ENCODE measurements at regions not wholly inside any gene's neighbourhood (a gene's known extent, or its start where the extent isn't known, plus 50 kb on each side); places are given as distances from the start of the nearest gene placed in this dataset.
"Not testable (repeated sequence)": the region's sequence is repeated elsewhere in the genome, so short reads cannot be mapped to it uniquely, and the experiment has no call there.

DNA sequence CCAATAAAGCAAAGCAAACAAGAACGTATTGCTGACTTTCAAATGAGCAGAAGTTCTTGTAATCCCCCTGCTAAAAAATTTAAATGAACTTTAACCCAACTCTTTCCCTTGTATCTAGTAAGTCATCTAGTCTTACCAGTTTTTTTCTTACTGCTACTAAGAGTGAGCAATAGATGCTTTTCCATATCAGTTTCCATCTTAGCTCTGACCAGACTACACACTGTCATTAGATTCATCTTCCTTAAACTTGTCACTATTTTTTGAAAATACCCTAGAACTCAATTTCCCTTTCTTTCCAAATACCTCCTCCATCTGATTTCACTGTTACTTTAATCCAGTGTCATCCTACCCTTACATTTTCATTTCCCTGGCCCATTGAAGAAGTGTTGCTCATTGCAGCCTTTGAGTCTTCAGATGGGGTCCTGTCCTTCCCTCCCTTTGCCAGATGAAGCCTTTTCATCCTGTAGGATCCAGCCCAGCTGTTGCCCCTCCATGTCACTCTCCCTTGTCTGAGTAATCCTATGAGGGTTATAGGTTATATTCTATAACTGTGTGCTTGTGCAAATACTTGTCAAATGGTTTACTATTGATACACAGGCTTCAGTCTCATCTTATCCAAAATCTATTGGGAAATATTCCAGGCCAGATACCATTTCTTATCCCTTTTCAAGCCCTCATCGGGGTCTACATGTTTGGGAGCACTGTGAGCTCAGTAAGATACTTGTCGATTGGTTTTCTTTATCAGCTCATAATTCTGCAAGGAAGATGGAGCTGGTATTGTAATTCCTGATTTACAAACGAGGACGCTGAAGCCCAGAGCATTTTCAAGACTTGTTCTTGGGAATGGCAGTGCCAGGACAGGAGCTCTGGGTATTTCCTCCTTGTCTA, 51.5 kb upstream of the ITGB1 start:
- TF ChIP-seq, protein P1, sequence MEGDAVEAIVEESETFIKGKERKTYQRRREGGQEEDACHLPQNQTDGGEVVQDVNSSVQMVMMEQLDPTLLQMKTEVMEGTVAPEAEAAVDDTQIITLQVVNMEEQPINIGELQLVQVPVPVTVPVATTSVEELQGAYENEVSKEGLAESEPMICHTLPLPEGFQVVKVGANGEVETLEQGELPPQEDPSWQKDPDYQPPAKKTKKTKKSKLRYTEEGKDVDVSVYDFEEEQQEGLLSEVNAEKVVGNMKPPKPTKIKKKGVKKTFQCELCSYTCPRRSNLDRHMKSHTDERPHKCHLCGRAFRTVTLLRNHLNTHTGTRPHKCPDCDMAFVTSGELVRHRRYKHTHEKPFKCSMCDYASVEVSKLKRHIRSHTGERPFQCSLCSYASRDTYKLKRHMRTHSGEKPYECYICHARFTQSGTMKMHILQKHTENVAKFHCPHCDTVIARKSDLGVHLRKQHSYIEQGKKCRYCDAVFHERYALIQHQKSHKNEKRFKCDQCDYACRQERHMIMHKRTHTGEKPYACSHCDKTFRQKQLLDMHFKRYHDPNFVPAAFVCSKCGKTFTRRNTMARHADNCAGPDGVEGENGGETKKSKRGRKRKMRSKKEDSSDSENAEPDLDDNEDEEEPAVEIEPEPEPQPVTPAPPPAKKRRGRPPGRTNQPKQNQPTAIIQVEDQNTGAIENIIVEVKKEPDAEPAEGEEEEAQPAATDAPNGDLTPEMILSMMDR (conservative IDR thresholded peaks at IDR 0.05; ENCODE audit: low read depth, low read length) = no peak
- H3K4me3 ChIP-seq (ENCODE audit: low read length) = no peak overlapping the region
- no peak for DNase-seq (ENCODE audit: low read depth)

DNA sequence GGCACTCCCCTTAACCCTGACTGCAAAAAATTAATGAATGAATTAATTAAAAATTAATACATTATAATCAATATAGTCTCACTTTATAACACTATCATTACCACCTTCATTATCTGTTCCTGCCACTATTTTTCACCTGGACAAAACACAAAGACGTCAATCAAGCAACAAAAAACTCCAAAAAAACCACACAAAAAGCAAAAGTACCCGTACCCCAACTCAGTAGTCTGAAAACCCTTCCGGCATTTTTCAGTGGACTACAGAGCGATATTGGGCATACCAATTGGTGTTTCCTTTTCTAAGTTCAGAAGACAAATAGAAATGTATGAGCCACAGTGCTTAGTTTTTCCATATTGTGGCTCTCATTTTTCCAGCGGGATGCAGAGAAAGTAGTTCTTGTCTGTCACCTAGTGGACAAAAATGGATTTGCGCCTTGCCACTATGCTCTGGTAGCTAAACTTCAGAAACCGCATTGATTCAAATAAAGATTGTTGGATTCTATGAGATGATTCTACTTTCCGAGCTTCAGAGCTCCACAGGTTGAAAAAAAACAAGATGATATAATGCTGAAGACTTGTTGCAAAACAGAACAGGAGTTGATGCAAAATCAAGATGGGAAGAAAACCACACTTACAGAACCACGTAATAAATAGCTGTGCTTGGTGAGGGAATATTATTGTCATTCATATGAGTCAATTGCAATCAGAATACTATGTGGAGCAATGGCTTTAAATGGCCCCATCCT, 50.6 kb upstream of the ITGB1 start:
- TF ChIP-seq, protein P1 (conservative IDR thresholded peaks at IDR 0.05; ENCODE audit: low read depth, low read length) = peak; percentile 99
- DNase-seq (ENCODE audit: low read depth) = peak; percentile 30
- H3K4me3 ChIP-seq (ENCODE audit: low read length) = no peak overlapping the region

GRCh38 chr10:33007731-33008381, 49.8 kb upstream of the ITGB1 start:
- DNase-seq (ENCODE audit: low read depth); H3K4me3 ChIP-seq (ENCODE audit: low read length): not testable (repeated sequence)
